ENCODE measurements at regions not wholly inside any gene's neighbourhood (a gene's known extent, or its start where the extent isn't known, plus 50 kb on each side); places are given as distances from the start of the nearest gene placed in this dataset.

- no peak for TF ChIP-seq CTCF (IDR thresholded peaks at IDR 0.05; ENCODE audit: insufficient read depth, low read length, severe bottlenecking)
- FAIRE-seq = no peak
- no peaks in the 10 kb centered on the region for H3K27me3 ChIP-seq (ENCODE audit: control insufficient read depth, insufficient read depth, low read length)
- no peak for DNase-seq (ENCODE audit: low read depth)
- no peaks in the 10 kb centered on the region for H3K36me3 ChIP-seq (ENCODE audit: control insufficient read depth, insufficient read depth, low read length)
- H3K4me3 ChIP-seq (ENCODE audit: low read depth, low read length) = no peak overlapping the region
These were observed 285.9 kb downstream of the KIF4B start for GRCh38 chr5:155299386-155300005.

GRCh38 chr5:155303120-155303519, 289.6 kb downstream of the KIF4B start:
- FAIRE-seq (peak; percentile 68), DNase-seq (ENCODE audit: low read depth) (no peak)
- no peaks in the 10 kb centered on the region for H3K27me3 ChIP-seq (ENCODE audit: control insufficient read depth, insufficient read depth, low read length)
- no peak for TF ChIP-seq CTCF (IDR thresholded peaks at IDR 0.05; ENCODE audit: insufficient read depth, low read length, severe bottlenecking)
- no peak overlapping the region for H3K4me3 ChIP-seq (ENCODE audit: low read depth, low read length)
- no peaks in the 10 kb centered on the region for H3K36me3 ChIP-seq (ENCODE audit: control insufficient read depth, insufficient read depth, low read length)

- no peaks in the 10 kb centered on the region for H3K36me3 ChIP-seq (ENCODE audit: control insufficient read depth, insufficient read depth, low read length)
- no peak for FAIRE-seq
- no peaks in the 10 kb centered on the region for H3K27me3 ChIP-seq (ENCODE audit: control insufficient read depth, insufficient read depth, low read length)
- no peak for TF ChIP-seq CTCF (IDR thresholded peaks at IDR 0.05; ENCODE audit: insufficient read depth, low read length, severe bottlenecking)
- no peak overlapping the region for H3K4me3 ChIP-seq (ENCODE audit: low read depth, low read length)
- peak; percentile 48 for DNase-seq (ENCODE audit: low read depth)
These were observed 293.7 kb downstream of the KIF4B start for GRCh38 chr5:155307229-155307628.

GRCh38 chr5:155308289-155308688, 294.7 kb downstream of the KIF4B start:
- no peak for FAIRE-seq
- H3K36me3 ChIP-seq (ENCODE audit: control insufficient read depth, insufficient read depth, low read length) = no peaks in the 10 kb centered on the region
- TF ChIP-seq CTCF (IDR thresholded peaks at IDR 0.05; ENCODE audit: insufficient read depth, low read length, severe bottlenecking) = no peak
- no peak overlapping the region for H3K4me3 ChIP-seq (ENCODE audit: low read depth, low read length)
- H3K27me3 ChIP-seq (ENCODE audit: control insufficient read depth, insufficient read depth, low read length) = no peaks in the 10 kb centered on the region
- DNase-seq (ENCODE audit: low read depth) = no peak

- TF ChIP-seq CTCF (IDR thresholded peaks at IDR 0.05; ENCODE audit: insufficient read depth, low read length, severe bottlenecking) = no peak
- DNase-seq (ENCODE audit: low read depth) = no peak
- Histone ChIP-seq H3K4me3 (ENCODE audit: low read depth, low read length) (no peak overlapping the region), H3K36me3 (ENCODE audit: control insufficient read depth, insufficient read depth, low read length) (no peaks in the 10 kb centered on the region), H3K27me3 (ENCODE audit: control insufficient read depth, insufficient read depth, low read length) (no peaks in the 10 kb centered on the region)
- FAIRE-seq = no peak
These were observed 295.6 kb downstream of the KIF4B start for GRCh38 chr5:155309021-155309746.

Measured in bronchial epithelial cell (primary cell).